HEK293 (cell line): ENCODE measurements at regions not wholly inside any gene's neighbourhood (a gene's known extent, or its start where the extent isn't known, plus 50 kb on each side); places are given as distances from the start of the nearest gene placed in this dataset.

Source experiments
- CTCF ChIA-PET: fragments of 350-600 bp; formaldehyde crosslinking; extraction: SDS; loops from one replicate; lab custom pipeline; 2021; ENCODE audit warnings: antibody characterized with exemption; lab: Yijun Ruan, JAX
- POLR2A ChIA-PET: fragments of 300-600 bp; formaldehyde crosslinking; extraction: SDS; loops from one replicate; lab custom pipeline; 2020; ENCODE audit warnings: antibody characterized with exemption, inconsistent platforms; lab: Yijun Ruan, JAX
- H3K27ac ChIP-seq: fragments of 200-500 bp; sonication (Bioruptor generic); 2 replicates; pipeline ENCODE4 v1.5.1; 2014; ENCODE audit warnings: low read depth, low read length, control low read depth, inconsistent platforms; ENCODE audit errors: extremely low read depth
- H3K36me3 ChIP-seq, 2 experiments: fragments of 200-500 bp in 1 of 2; sonication (Bioruptor generic) in 1 of 2; 1 replicate in 1 of 2; 2 replicates in 1 of 2; pipeline ENCODE4 v1.5.1; 2014 to 2017; ENCODE audit warnings: inconsistent platforms in 2 of 2, low read length in 2 of 2; ENCODE audit not compliant: control insufficient read depth in 2 of 2, insufficient read depth in 1 of 2
- H3K4me1 ChIP-seq: fragments of 200-500 bp; sonication (Bioruptor generic); 2 replicates; pipeline ENCODE4 v1.5.1; 2014; ENCODE audit warnings: mild to moderate bottlenecking, low read length, inconsistent platforms; ENCODE audit not compliant: control insufficient read depth, insufficient read depth
- H3K4me3 ChIP-seq: 2 replicates; pipeline ENCODE4 v1.5.1; 2011; ENCODE audit warnings: low read depth, mild to moderate bottlenecking, control low read depth, low read length, moderate library complexity
- H3K9me3 ChIP-seq: fragments of 200-500 bp; sonication (Bioruptor generic); 2 replicates; pipeline ENCODE4 v1.5.1; 2014; ENCODE audit warnings: low read depth, low read length, inconsistent platforms; ENCODE audit not compliant: control insufficient read depth, insufficient read depth
- GLI2 ChIP-seq: fragments of 450-650 bp; formaldehyde crosslinking; IDR thresholded peaks from 2 replicates; pipeline ENCODE4; 2017; ENCODE audit warnings: missing biosample characterization, missing genetic modification characterization, low read depth, borderline replicate concordance
- HOXC10 ChIP-seq: sonication (generic); formaldehyde crosslinking; IDR thresholded peaks from 2 replicates; pipeline ENCODE4 v1.8.1; 2023; ENCODE audit warnings: mild to moderate bottlenecking, missing genetic modification reagents
- IKZF3 ChIP-seq: fragments of 450-650 bp; IDR thresholded peaks from 2 replicates; pipeline ENCODE4 v1.5.0; 2018; ENCODE audit warnings: missing biosample characterization, mild to moderate bottlenecking, missing genetic modification characterization, moderate library complexity
- REPIN1 ChIP-seq: fragments of 450-650 bp; formaldehyde crosslinking; IDR thresholded peaks from 2 replicates; pipeline ENCODE4 v1.5.1; 2017; ENCODE audit warnings: missing biosample characterization, missing genetic modification characterization, low read depth
- ZBTB20 ChIP-seq: fragments of 450-650 bp; formaldehyde crosslinking; IDR thresholded peaks from 2 replicates; pipeline ENCODE4 v1.5.1; 2016; ENCODE audit warnings: missing biosample characterization, missing genetic modification characterization
- ZEB2 ChIP-seq: fragments of 450-650 bp; formaldehyde crosslinking; IDR thresholded peaks from 2 replicates; pipeline ENCODE4 v1.5.1; 2016; ENCODE audit warnings: missing biosample characterization, missing genetic modification characterization
- ZNF121 ChIP-seq: fragments of 450-650 bp; formaldehyde crosslinking; IDR thresholded peaks from 2 replicates; pipeline ENCODE4 v1.5.1; 2016; ENCODE audit warnings: missing biosample characterization, missing genetic modification characterization
- ZNF2 ChIP-seq: fragments of 450-650 bp; formaldehyde crosslinking; IDR thresholded peaks from 2 replicates; pipeline ENCODE4 v1.5.1; 2016; ENCODE audit warnings: missing biosample characterization, missing genetic modification characterization
- ZNF548 ChIP-seq: fragments of 450-650 bp; formaldehyde crosslinking; IDR thresholded peaks from 2 replicates; pipeline ENCODE4 v1.5.1; 2016; ENCODE audit warnings: missing biosample characterization, missing genetic modification characterization
- ZNF658 ChIP-seq: fragments of 450-650 bp; formaldehyde crosslinking; IDR thresholded peaks from 2 replicates; pipeline ENCODE4; 2016; ENCODE audit warnings: missing biosample characterization, missing genetic modification characterization
- ZNF791 ChIP-seq: fragments of 450-650 bp; formaldehyde crosslinking; IDR thresholded peaks from 2 replicates; pipeline ENCODE4 v1.5.1; 2016; ENCODE audit warnings: missing biosample characterization, missing genetic modification characterization
- ZSCAN23 ChIP-seq: fragments of 450-650 bp; formaldehyde crosslinking; IDR thresholded peaks from 2 replicates; pipeline ENCODE4 v1.5.1; 2016; ENCODE audit warnings: missing biosample characterization, missing genetic modification characterization
- TF ChIP-seq, protein P1 (sequence below): fragments of 450-650 bp; formaldehyde crosslinking; IDR thresholded peaks from 2 replicates; pipeline ENCODE4 v1.5.1; 2017; ENCODE audit warnings: missing biosample characterization, missing genetic modification characterization
- TF ChIP-seq, protein P2 (sequence below): fragments of 450-650 bp; formaldehyde crosslinking; conservative IDR thresholded peaks from 2 replicates; pipeline ENCODE4 v1.5.1; 2016; ENCODE audit warnings: low read depth, missing biosample characterization, missing genetic modification characterization
- TF ChIP-seq, protein P3 (sequence below): fragments of 450-650 bp; formaldehyde crosslinking; IDR thresholded peaks from 2 replicates; pipeline ENCODE4 v1.5.1; 2016; ENCODE audit warnings: missing biosample characterization, missing genetic modification characterization
- TF ChIP-seq, protein P4 (sequence below): fragments of 450-650 bp; formaldehyde crosslinking; optimal IDR thresholded peaks from 2 replicates; pipeline ENCODE3; 2016; ENCODE audit warnings: missing biosample characterization, mild to moderate bottlenecking, missing genetic modification characterization
- TF ChIP-seq, protein P5 (sequence below): fragments of 450-650 bp; formaldehyde crosslinking; conservative IDR thresholded peaks from 2 replicates; pipeline ENCODE4 v1.5.1; 2016; ENCODE audit warnings: low read depth, missing biosample characterization, missing genetic modification characterization
- TF ChIP-seq, protein P6 (sequence below): fragments of 450-650 bp; formaldehyde crosslinking; IDR thresholded peaks from 2 replicates; pipeline ENCODE4 v1.5.1; 2017; ENCODE audit warnings: missing biosample characterization, mild to moderate bottlenecking, missing genetic modification characterization, moderate library complexity
- TF ChIP-seq, protein P7 (sequence below): fragments of 450-650 bp; formaldehyde crosslinking; IDR thresholded peaks from 2 replicates; pipeline ENCODE4 v1.5.1; 2016; ENCODE audit warnings: missing biosample characterization, missing genetic modification characterization, borderline replicate concordance

DNA sequence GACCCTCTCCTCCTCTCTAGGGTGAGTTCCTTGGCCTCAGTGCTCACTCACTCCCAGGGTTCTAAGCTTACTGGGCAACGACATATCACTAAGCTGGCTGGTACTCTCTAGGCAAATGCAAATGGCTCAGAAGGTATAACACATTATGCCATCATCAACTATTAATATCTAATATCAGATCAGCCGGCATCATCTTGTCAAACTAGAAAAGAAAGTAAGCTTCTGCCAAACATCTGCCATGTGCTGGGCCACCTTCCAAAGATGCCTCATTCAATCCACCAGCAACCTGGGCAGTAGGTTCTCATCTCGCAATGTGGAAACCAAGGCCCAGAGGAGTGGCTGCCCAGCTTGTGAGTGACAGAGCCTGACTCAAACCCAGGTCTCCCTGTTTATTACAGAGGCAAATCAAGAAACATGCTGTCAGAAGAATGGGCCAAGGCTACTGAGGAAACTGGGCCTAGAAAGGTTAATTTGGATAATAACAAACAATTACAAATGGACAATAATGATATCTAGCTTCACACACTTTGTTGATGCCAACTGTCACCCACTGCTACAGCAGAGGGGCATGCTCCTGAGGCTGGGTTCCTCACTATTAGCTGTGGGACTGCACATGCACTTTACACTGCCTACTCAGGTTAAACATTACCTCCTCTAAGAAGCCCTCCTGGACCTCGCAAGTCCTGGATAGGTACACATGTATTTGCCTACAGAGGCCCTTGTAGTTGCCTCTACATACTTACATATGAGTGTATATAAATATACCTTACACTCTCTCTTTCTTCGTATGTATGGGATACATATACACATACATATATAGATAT is 183.3 kb upstream of the JUN start:
- Histone ChIP-seq H3K4me1 (no peaks in the 10 kb centered on the region), H3K36me3 (no peaks in the 10 kb centered on the region), H3K4me3 (no peak overlapping the region), H3K9me3 (no peaks in the 10 kb centered on the region), H3K27ac (no peak overlapping the region)
- CTCF ChIA-PET, result interaction anchor here (0.5 kb wide), 1 partner anchor 186 kb away, joined by 3 read pairs; no protein-coding TSS in a partner anchor
- POLR2A ChIA-PET, result no interaction called here
- no peak for TF ChIP-seq ZNF2 (tag by site-specific recombination)
- TF ChIP-seq, protein P1, sequence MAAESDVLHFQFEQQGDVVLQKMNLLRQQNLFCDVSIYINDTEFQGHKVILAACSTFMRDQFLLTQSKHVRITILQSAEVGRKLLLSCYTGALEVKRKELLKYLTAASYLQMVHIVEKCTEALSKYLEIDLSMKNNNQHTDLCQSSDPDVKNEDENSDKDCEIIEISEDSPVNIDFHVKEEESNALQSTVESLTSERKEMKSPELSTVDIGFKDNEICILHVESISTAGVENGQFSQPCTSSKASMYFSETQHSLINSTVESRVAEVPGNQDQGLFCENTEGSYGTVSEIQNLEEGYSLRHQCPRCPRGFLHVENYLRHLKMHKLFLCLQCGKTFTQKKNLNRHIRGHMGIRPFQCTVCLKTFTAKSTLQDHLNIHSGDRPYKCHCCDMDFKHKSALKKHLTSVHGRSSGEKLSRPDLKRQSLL (tag by site-specific recombination), result no peak
- no peak for TF ChIP-seq ZNF658 (tag by site-specific recombination)
- no peak for TF ChIP-seq ZEB2 (tag by site-specific recombination)
- TF ChIP-seq IKZF3, result no peak
- TF ChIP-seq ZBTB20, result no peak
- TF ChIP-seq GLI2 (tag by site-specific recombination), result no peak
- TF ChIP-seq, protein P2, sequence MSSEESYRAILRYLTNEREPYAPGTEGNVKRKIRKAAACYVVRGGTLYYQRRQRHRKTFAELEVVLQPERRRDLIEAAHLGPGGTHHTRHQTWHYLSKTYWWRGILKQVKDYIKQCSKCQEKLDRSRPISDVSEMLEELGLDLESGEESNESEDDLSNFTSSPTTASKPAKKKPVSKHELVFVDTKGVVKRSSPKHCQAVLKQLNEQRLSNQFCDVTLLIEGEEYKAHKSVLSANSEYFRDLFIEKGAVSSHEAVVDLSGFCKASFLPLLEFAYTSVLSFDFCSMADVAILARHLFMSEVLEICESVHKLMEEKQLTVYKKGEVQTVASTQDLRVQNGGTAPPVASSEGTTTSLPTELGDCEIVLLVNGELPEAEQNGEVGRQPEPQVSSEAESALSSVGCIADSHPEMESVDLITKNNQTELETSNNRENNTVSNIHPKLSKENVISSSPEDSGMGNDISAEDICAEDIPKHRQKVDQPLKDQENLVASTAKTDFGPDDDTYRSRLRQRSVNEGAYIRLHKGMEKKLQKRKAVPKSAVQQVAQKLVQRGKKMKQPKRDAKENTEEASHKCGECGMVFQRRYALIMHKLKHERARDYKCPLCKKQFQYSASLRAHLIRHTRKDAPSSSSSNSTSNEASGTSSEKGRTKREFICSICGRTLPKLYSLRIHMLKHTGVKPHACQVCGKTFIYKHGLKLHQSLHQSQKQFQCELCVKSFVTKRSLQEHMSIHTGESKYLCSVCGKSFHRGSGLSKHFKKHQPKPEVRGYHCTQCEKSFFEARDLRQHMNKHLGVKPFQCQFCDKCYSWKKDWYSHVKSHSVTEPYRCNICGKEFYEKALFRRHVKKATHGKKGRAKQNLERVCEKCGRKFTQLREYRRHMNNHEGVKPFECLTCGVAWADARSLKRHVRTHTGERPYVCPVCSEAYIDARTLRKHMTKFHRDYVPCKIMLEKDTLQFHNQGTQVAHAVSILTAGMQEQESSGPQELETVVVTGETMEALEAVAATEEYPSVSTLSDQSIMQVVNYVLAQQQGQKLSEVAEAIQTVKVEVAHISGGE (tag by site-specific recombination), result no peak
- no peak for TF ChIP-seq ZSCAN23 (tag by site-specific recombination)
- TF ChIP-seq, protein P3, sequence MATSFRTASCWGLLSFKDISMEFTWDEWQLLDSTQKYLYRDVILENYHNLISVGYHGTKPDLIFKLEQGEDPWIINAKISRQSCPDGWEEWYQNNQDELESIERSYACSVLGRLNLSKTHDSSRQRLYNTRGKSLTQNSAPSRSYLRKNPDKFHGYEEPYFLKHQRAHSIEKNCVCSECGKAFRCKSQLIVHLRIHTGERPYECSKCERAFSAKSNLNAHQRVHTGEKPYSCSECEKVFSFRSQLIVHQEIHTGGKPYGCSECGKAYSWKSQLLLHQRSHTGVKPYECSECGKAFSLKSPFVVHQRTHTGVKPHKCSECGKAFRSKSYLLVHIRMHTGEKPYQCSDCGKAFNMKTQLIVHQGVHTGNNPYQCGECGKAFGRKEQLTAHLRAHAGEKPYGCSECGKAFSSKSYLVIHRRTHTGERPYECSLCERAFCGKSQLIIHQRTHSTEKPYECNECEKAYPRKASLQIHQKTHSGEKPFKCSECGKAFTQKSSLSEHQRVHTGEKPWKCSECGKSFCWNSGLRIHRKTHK (tag by site-specific recombination), result no peak
- TF ChIP-seq ZNF121, result no peak
- TF ChIP-seq ZNF548, result no peak
- TF ChIP-seq ZNF791 (tag by site-specific recombination), result no peak
- TF ChIP-seq, protein P4, sequence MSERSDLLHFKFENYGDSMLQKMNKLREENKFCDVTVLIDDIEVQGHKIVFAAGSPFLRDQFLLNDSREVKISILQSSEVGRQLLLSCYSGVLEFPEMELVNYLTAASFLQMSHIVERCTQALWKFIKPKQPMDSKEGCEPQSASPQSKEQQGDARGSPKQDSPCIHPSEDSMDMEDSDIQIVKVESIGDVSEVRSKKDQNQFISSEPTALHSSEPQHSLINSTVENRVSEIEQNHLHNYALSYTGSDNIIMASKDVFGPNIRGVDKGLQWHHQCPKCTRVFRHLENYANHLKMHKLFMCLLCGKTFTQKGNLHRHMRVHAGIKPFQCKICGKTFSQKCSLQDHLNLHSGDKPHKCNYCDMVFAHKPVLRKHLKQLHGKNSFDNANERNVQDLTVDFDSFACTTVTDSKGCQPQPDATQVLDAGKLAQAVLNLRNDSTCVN, result no peak
- TF ChIP-seq, protein P5, sequence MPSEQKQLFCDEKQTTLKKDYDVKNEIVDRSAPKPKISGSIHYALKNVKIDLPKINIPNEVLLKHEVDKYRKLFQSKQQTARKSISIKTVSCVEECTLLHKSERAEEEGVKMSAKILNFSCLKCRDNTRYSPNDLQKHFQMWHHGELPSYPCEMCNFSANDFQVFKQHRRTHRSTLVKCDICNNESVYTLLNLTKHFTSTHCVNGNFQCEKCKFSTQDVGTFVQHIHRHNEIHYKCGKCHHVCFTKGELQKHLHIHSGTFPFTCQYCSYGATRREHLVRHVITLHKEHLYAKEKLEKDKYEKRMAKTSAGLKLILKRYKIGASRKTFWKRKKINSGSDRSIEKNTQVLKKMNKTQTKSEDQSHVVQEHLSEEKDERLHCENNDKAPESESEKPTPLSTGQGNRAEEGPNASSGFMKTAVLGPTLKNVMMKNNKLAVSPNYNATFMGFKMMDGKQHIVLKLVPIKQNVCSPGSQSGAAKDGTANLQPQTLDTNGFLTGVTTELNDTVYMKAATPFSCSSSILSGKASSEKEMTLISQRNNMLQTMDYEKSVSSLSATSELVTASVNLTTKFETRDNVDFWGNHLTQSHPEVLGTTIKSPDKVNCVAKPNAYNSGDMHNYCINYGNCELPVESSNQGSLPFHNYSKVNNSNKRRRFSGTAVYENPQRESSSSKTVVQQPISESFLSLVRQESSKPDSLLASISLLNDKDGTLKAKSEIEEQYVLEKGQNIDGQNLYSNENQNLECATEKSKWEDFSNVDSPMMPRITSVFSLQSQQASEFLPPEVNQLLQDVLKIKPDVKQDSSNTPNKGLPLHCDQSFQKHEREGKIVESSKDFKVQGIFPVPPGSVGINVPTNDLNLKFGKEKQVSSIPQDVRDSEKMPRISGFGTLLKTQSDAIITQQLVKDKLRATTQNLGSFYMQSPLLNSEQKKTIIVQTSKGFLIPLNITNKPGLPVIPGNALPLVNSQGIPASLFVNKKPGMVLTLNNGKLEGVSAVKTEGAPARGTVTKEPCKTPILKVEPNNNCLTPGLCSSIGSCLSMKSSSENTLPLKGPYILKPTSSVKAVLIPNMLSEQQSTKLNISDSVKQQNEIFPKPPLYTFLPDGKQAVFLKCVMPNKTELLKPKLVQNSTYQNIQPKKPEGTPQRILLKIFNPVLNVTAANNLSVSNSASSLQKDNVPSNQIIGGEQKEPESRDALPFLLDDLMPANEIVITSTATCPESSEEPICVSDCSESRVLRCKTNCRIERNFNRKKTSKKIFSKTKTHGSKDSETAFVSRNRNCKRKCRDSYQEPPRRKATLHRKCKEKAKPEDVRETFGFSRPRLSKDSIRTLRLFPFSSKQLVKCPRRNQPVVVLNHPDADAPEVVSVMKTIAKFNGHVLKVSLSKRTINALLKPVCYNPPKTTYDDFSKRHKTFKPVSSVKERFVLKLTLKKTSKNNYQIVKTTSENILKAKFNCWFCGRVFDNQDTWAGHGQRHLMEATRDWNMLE (tag by site-specific recombination), result no peak
- TF ChIP-seq, protein P6, sequence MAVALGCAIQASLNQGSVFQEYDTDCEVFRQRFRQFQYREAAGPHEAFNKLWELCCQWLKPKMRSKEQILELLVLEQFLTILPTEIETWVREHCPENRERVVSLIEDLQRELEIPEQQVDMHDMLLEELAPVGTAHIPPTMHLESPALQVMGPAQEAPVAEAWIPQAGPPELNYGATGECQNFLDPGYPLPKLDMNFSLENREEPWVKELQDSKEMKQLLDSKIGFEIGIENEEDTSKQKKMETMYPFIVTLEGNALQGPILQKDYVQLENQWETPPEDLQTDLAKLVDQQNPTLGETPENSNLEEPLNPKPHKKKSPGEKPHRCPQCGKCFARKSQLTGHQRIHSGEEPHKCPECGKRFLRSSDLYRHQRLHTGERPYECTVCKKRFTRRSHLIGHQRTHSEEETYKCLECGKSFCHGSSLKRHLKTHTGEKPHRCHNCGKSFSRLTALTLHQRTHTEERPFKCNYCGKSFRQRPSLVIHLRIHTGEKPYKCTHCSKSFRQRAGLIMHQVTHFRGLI (tag by site-specific recombination), result no peak
- TF ChIP-seq HOXC10 (CRISPR knock-in tag), result no peak
- TF ChIP-seq, protein P7, sequence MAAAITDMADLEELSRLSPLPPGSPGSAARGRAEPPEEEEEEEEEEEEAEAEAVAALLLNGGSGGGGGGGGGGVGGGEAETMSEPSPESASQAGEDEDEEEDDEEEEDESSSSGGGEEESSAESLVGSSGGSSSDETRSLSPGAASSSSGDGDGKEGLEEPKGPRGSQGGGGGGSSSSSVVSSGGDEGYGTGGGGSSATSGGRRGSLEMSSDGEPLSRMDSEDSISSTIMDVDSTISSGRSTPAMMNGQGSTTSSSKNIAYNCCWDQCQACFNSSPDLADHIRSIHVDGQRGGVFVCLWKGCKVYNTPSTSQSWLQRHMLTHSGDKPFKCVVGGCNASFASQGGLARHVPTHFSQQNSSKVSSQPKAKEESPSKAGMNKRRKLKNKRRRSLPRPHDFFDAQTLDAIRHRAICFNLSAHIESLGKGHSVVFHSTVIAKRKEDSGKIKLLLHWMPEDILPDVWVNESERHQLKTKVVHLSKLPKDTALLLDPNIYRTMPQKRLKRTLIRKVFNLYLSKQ (tag by site-specific recombination), result no peak
- no peak for TF ChIP-seq REPIN1 (tag by site-specific recombination)
